NCI-H446 treated with DMSO at 0.1 percent for 48 hours (cell line): ENCODE measurements at regions not wholly inside any gene's neighbourhood (a gene's known extent, or its start where the extent isn't known, plus 50 kb on each side); places are given as distances from the start of the nearest gene placed in this dataset.
A peak's percentile ranks its signal among the peaks of the same experiment; 100 is the strongest.

ENCODE experiments used
- DNase-seq: peaks from one replicate; lab custom pipeline; 2025; lab: John Stamatoyannopoulos, UW

DNA sequence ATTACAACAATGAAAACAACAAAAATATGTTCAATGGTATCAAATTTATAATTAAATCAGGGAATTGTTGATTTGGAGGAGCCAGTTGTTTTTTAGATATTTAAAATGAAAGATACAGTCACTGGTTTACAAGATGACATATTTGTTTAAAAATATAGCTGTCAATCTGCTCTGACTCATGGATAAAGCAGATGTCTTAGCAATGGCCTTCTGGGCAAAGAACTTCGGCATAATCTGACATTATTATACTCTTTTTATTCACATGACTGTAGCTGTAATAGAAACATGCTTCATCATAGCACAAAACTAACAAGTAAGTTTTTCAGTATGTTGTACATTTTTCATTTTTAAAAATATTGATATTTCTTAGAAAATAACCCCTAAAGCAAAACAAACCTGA is 267.4 kb downstream of the CENPW start:
- no peak for DNase-seq

DNA sequence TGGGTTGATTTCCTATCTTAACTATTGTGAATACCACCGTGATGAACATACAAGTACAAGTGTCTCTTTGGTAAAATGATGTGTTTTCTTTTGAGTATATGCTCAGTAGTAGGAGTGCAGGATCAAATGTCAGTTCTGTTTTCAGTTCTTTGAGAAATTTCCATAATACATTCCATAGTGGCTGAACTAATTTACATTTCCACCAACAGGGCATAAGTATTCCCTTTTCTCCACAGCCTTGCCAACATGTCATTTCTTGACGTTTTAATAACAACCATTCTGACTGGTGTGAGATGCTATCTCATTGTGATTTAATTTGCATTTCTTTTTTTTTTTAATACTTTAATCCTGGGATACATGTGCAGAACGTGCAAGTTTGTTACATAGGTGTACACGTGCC is 268.8 kb downstream of the CENPW start:
- no peak for DNase-seq

DNA sequence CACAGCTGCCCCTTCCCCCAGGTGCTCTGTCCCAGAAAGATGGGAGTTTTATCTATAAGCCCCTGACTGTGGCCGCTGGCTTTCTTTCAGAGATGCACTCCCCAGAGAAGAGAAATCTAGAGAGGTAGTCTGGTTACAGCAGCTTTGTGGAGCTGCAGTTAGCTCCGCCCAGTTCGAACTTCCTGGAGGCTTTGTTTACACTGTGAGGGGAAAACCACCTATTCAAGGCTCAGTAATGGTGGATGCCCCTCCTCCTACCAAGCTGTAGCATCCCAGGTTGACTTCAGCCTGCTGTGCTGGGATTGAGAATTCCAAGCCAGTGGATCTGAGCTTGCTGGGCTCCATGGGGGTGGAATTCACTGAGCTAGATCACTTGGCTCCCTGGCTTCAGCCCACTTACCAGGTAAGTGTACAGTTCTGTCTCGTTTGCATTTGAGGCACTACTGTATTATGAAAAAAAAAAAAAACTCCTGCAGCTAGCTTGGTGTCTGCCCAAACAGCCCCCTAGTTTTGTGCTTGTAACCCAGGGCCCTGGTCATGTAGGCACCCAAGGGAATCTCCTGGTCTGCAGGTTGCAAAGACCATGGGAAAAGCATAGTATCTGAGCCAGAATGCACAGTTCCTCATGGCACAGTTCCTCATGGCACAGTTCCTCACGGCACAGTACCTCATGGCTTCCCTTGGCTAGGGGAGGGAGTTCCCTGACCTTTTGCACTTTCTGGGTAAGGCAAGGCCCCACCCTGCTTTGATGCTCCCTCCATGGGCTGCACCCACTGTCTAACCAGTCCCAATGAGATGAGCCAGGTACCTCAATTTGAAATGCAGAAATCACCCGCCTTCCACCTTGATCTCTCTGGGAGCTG is 275.0 kb downstream of the CENPW start:
- no peak for DNase-seq

DNA sequence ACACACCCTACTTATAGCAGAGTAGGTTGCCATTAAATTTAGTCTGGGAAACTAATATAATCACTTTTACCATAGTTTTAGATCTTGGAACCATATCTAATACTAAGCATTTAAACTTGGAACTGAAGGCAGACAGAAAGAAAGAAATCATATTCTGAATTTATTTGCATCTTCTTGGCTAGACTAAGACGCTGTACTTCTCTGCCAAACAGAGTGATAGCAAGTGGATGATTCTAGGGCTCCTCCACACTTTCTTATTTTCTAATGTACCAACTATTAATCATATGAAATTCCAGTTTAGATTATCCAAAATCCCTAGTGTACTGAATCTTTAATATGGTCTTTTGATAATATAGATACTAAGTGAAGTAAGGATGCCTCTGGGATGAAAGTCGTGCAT is 277.0 kb downstream of the CENPW start:
- DNase-seq = no peak

DNA sequence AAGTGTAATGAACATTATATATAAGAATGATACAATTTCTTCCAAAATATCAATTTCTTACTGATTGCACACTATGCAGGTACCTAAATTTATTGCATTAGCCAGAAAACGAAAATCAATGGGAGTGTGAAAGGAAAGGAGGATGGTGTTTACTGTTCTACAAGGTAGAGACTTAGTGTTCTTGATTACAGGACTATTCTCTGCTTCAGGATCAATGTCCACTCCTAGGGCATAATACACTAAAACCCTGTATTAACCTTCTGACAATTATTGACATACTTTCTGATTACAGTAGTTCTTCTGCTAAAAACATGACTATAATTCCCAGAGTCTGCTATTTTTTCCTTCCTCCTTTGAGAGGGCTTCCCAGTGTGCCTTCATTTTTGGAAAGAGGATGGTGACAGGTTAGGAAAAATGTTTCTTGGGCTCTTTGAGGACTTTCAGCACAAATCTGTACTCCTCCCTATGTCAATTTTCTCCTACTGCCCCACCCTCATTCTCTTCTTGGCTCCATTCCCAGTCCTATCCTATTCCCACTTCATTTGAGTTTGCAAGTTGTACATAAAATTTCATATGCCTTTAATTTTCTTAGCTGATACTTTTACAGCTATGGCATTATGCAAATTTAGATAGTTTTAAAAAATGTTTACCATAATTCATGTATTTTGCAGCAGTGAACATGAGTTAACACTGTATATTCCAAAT is 278.9 kb downstream of the CENPW start:
- no peak for DNase-seq

DNA sequence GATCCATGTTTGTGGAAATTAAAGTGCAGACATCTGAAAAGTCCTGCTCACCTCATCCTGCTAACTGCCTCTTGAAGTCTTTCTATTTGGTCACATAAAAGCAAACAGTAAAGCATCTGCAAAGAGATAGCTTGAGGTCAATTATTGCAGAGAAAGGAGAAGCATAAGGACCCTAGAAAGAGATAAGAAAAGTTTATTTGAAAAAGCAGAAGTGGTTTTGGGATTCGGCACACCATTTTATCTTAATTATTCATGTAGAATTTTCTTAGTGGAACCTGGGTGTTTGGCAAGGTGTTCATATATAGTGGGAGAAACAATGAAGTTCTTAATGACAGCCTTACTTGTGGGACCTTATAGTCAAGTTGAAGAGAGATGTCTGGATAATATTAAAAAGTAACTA is 280.8 kb downstream of the CENPW start:
- no peak for DNase-seq

DNA sequence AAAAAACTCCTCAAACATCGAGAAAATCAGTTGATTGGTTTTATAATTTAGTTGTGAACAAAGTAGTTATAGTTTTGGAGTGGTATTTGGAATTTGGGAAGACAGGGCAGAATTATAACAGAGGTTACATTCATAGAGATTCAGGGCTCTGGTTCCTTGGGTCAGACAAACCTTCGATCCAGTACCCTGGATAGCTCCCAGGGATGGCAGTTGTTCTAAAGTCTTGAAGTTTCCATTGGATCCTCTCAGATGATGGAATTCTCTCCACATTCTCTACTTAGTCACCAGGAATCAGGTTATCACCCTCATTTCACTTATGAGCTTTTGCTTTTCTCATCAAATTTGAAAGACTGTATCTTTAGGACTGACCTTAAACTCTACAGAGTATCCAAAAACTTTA is 285.1 kb downstream of the CENPW start:
- no peak for DNase-seq

DNA sequence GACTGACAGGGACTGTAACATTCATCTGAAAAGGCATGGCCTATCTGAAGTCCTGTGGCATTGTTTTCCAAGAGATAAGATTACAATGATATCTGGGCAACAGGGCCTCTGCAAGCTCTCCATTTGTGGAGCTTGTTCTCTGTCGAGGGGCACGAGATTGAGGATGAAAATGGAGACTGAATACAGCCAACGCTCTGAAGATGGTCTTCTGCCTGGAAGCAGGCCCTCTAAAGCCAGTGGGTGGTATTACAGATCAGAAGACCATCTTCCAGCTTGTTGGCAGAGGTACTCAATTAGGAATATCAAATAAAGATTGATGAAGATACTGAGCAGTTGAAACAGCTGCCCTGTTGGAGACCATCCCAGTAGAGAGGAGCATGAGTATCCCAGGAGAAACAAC is 288.2 kb downstream of the CENPW start:
- peak; percentile 1 for DNase-seq

DNA sequence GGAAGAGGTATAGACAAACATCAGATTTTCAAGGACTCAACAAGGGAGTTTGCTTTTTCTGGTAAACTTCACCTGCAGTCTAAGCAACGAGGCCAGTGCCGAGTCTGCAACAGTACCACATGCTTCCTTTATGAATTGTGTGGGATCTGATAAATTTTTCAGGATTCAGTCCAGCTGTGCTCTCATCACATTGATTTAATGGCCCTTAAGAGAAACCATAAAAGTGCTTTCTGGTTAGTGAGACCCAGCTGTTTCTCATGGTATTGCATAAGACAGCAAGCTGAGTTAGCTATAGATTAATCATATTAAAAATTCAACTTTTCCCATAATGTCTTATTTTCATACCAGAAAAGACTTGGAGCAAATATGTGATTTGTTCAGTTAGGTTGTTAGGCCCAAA is 291.4 kb downstream of the CENPW start:
- DNase-seq = no peak

DNA sequence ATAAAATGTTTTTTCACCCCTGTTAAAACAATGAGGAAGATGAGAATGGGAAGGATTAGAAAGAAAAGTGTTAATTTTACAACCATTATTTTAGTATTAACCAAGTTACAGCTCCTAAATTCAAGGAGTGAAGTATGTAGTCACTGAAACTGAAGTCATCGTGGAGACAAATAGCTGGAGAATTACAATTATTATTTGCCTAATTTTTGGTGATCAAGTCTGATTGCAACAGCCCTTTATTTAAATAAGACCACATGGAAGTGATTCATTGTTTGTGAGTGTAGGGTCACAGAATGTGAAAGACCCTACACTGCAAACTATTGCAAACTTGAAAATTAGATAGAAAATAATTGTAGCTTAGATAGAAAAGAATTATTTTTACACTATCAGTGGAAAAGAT is 292.4 kb downstream of the CENPW start:
- no peak for DNase-seq

DNA sequence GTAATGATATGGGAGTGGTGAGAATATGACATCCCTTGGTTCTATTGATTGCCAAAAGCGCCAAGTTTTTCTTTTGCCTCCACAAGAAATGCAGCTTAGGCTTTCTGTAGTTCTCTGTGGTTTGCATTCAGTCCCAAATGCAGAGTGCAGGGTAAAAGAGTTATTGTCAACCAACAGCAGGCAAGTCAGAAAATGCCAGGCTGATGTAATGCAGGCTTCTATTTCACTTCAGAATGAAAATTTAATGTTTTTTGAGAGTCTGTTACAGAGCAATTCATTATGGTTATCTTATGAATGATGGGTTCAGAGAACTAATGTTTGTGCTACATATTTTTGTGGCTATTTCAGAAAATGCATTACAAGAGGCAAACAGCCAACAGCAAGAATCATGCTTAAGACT is 293.5 kb downstream of the CENPW start:
- DNase-seq = no peak

DNA sequence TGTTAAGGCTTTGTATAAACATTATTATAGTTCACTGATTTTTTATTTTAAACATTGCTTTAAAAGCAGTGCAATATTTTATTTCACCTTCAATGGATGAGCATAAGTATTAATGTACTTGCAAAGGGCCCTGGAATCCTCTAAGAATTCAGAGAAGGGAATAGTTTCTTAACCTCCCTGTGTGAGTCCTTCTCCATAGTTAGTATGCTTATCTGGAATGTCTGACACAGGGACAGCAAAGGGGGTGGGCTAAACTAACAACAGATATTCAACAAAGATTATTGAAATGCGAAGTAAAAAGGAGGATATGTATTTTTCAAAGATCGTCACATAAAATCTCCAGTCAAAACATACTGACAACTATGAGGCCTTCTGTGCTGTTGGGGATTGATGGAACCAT is 300.4 kb downstream of the CENPW start:
- DNase-seq = no peak

DNA sequence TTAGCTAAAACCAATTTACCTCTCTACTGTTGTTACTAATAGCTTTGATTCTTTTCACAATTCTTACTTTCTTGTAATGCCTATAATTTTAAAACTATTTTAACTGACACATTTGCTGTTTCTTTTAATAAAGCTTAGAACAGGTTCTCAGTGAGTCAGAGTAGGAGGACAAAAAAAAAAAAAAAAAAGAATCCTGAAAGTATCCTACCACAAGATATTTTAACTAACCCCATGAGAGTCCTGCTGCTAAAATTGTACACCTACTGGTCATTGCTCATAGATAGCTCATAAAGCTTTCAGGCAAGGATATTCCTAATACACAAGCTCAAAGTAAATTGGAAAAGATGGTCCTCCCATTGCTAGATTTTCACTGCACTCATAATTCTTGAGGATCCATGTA is 301.0 kb downstream of the CENPW start:
- no peak for DNase-seq

DNA sequence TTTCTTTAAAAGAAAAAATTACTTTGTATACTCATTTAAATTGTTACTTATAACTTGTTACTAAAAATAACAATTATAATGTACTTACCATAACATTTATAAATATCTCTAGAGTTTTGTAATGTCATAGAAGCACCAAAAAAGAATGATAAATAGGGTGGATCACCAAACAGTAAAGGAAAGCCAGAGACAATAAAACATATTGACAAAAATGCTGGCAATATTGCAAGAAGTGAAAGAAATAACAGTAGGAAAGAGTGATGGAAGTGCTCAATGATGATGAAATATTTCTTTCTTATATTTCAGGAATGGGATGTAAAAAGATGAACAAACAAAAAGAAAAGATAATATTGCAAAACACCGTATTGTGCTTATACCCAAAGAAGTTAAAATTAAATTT is 301.7 kb downstream of the CENPW start:
- DNase-seq = no peak

DNA sequence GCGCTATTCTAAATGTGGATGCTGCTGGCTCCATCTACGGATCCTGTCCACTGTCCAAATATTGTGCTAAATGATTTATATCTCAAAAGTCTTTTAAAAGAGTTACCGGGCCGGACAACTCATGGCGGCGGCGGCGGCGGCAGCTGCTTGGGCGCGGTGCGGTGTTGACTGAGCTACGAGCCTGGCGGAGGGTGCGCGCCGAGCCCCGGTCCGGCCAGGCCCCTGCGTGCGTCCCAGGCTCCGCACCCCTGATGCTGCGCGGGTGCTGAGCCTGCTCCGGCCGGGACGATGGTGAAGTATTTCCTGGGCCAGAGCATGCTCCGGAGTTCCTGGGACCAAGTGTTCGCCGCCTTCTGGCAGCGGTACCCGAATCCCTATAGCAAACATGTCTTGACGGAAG is 303.4 kb downstream of the CENPW start:
- DNase-seq = no peak

DNA sequence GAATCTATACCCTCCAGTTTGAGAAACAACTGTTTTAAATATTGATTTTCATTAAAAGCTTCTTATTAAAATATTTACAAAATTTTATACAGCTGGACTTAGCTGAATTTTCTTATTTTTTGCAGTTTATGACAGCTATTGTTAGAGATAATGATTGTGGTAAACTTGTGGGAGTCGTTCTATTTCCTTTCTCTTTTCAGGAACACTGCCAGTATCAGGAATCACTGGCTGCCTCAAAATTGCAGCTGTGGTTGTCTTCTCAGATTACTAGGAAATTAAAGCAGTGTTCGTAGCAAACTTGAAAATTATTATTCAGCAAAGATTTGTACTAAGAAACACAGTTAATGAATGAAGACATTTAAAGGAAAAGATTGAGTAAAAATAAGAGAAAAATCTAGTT is 311.0 kb downstream of the CENPW start:
- no peak for DNase-seq

DNA sequence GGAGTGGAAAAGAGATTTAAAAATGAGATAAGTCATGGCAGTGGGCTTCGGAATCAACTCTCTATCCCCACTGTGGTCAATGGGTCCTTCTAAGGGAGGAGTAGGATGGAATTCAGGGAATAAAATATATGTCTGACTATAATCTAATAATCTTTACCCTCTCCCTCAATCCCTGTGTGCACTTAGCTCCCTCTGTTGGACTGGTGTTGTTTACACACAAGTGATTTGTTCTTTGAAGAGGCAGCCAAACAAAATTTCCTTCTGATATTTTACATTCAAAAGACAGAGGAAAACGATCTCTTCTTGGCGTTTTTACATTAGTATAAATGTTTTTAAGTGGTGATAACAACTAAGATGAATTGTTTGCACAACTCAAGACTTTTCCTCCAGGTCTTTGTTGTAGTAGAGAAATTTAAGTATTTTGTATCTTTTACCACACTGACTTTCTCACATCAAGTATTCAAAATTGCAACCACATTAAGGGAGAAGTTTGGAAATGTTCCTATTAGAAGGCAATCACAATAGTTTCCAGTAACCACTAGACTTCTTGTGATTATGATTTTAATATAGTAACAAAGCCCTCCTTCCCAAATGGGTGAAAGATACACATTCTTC is 317.8 kb downstream of the CENPW start:
- no peak for DNase-seq

DNA sequence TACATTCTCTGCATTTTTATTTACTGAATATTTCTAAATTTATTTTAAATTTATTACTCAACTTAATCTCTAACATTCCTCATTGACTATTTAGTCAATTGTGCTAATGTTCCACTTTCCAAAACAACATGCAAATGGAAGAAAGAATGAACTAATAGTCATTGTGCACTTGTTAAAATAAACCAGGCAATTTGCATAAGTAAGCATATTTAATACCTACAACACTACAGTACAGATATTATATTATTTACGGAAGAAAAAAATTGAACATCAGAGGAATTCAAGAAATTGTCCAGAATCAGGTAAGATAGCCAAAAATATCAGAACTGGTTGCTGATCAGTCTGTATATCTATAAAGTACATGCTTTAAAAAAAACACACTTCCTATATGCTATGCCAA is 320.5 kb downstream of the CENPW start:
- DNase-seq = no peak

DNA sequence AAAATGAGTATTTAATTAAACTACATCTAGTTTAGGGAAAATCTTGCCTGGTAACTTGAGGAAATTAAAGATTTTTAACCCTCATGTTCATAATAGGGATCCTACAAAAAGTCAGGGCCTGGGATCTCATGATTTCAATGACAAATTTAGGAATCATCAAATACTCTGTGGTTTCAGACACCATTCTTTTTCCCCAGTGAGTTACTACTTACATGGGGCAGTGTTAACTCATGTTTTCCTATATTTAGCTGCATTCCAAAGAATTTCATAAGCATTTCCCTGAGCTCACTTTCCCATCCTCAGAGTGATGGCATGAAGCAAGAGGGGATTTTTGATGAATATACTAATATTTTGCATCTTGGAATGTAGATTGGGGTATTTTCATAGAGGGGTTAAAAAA is 321.7 kb downstream of the CENPW start:
- no peak for DNase-seq

DNA sequence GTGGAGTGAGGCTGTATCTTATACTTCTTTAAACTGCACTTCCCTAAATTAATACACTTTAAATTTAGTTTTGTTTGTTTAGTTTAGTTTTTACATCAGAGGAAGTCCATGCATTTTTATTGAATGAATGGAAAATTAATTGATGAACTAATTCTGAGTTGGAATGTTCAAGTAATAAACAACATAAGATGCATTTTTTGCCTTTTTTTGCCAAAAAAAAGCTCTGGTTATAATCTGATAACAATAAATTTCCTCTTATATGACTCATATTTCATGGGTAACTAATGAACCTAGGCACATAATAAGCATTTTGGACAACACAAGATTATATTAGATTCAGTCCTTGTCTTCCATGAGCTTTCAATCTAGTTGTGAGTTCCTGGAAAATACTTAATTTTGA is 323.1 kb downstream of the CENPW start:
- DNase-seq = no peak

DNA sequence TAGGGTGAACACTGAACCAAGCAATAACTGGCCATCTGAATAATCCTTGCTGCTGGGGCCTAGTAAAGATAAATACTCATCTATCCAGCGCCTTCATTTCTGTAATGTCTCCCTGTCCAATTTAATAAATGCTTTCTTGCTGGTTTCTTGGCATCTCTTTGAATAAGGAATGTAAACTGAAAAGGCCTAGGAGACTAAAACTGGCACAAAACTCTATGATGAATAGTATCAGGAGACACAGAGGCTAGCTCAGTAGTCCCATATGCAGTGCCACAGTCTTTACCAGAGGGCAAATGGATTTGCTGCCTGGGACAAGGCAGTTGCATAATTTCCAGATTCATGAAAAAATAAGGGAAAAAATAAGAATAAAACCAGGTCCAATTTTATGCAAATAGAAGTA is 324.4 kb downstream of the CENPW start:
- DNase-seq = no peak

DNA sequence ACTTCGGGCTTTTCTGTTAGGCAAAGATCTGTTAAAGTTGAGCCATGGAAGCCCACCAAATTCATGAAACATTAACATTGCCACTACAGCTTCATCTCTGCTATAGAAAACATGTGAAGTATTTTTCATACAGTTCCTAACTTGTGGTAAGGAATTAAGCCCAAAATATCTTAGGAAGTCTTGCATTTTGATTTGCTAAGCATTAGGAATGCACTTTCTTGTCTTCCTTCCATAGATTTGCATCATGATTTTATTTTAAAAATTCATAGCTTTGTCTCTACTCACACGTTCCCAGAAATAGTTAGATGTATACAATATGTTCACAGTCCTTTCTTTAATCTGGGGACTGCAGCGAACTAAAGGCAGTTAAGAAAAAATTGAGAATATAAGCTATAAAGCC is 325.6 kb downstream of the CENPW start:
- DNase-seq = no peak

DNA sequence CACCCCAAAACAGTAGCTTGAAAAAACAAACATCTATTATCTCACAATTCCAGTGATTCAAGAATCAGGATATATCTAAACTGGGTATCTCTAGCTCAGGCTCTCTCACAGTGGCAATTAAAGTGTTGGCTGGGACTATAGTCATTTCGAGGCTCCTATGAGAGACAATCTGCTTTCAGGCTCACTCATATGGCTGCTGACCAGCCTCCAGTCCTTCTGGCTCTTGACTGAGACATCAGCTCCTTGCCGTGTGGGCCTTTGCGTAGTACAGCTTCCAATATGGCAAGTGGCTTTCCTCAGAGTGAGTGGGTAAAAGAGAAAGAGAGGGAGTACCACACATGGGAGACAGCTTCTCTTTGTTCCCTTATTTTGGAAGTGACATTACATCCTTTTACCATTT is 327.2 kb downstream of the CENPW start:
- DNase-seq = no peak
